ENCODE measurements at regions not wholly inside any gene's neighbourhood (a gene's known extent, or its start where the extent isn't known, plus 50 kb on each side); places are given as distances from the start of the nearest gene placed in this dataset.

- intact Hi-C loops (cut with DNase I), result no loop called here
- no peaks in the 10 kb centered on the region for H3K36me3 ChIP-seq (replicated peaks in 1 of 2; ENCODE audit: insufficient read depth in 1 of 2, low read depth in 2 of 2)
- WGBS, 2 donors, result 50 to 96% methylated on average over 1 of the region's 1 CpG
- no peaks in the 10 kb centered on the region for H3K27me3 ChIP-seq
- no peak for TF ChIP-seq POLR2A (IDR thresholded peaks at IDR 0.05)
- H3K9me3 ChIP-seq, result no peaks in the 10 kb centered on the region
- H3K4me3 ChIP-seq, result no peak overlapping the region
- DNase-seq (no peak), ATAC-seq (no peak)
- no peaks in the 10 kb centered on the region for H3K4me1 ChIP-seq
- no peak overlapping the region for H3K27ac ChIP-seq
These were observed 174.3 kb downstream of the SLIT2 start for GRCh38 chr4:20426028-20426427.

GRCh38 chr4:20428436-20429160 lies 176.9 kb downstream of the SLIT2 start:
- intact Hi-C loops (cut with DNase I), result no loop called here

GRCh38 chr4:20430259-20430941 lies 178.7 kb downstream of the SLIT2 start:
- H3K4me1 ChIP-seq, result no peaks in the 10 kb centered on the region
- DNase-seq (no peak), ATAC-seq (no peak)
- no peak for TF ChIP-seq POLR2A (IDR thresholded peaks at IDR 0.05)
- no peaks in the 10 kb centered on the region for H3K27me3 ChIP-seq
- H3K36me3 ChIP-seq (replicated peaks in 1 of 2; ENCODE audit: insufficient read depth in 1 of 2, low read depth in 2 of 2), result no peaks in the 10 kb centered on the region
- no peaks in the 10 kb centered on the region for H3K9me3 ChIP-seq
- no peak overlapping the region for H3K27ac ChIP-seq
- intact Hi-C loops (cut with DNase I), result no loop called here
- WGBS, 2 donors, result 71 to 90% methylated on average over 5 of the region's 5 CpGs
- no peak overlapping the region for H3K4me3 ChIP-seq

More at GRCh38 chr4:20428436-20429160, 176.9 kb downstream of the SLIT2 start:
- Histone ChIP-seq H3K27me3 (no peaks in the 10 kb centered on the region), H3K4me3 (no peak overlapping the region), H3K4me1 (no peaks in the 10 kb centered on the region), H3K36me3 (replicated peaks in 1 of 2; ENCODE audit: insufficient read depth in 1 of 2, low read depth in 2 of 2) (no peaks in the 10 kb centered on the region), H3K27ac (no peak overlapping the region), H3K9me3 (no peaks in the 10 kb centered on the region)
- no peak for DNase-seq
- TF ChIP-seq POLR2A (IDR thresholded peaks at IDR 0.05), result no peak
- TF ChIP-seq CTCF (IDR thresholded peaks at IDR 0.05), result peak in 2 of 7 experiments; percentile 9 to 20
- no peak for ATAC-seq
- WGBS, 2 donors, result 66 to 74% methylated on average over 8 of the region's 8 CpGs

- DNase-seq, result no peak
- Histone ChIP-seq H3K36me3 (replicated peaks in 1 of 2; ENCODE audit: insufficient read depth in 1 of 2, low read depth in 2 of 2) (no peaks in the 10 kb centered on the region), H3K27ac (no peak overlapping the region), H3K27me3 (no peaks in the 10 kb centered on the region), H3K9me3 (no peaks in the 10 kb centered on the region), H3K4me3 (no peak overlapping the region), H3K4me1 (no peaks in the 10 kb centered on the region)
- ATAC-seq, result no peak
- no peak for TF ChIP-seq POLR2A (IDR thresholded peaks at IDR 0.05)
- TF ChIP-seq CTCF (IDR thresholded peaks at IDR 0.05), result no peak
- WGBS, 2 donors, result 71 to 87% methylated on average over 6 of the region's 6 CpGs
- intact Hi-C loops (cut with DNase I), result no loop called here
These were observed 179.8 kb downstream of the SLIT2 start for GRCh38 chr4:20431543-20431951.

- Histone ChIP-seq H3K4me1 (no peaks in the 10 kb centered on the region), H3K27me3 (no peaks in the 10 kb centered on the region), H3K36me3 (replicated peaks in 1 of 2; ENCODE audit: insufficient read depth in 1 of 2, low read depth in 2 of 2) (no peaks in the 10 kb centered on the region), H3K9me3 (no peaks in the 10 kb centered on the region), H3K27ac (no peak overlapping the region), H3K4me3 (no peak overlapping the region)
- DNase-seq (no peak), ATAC-seq (no peak)
- 48 to 80% methylated on average over 5 of the region's 5 CpGs for WGBS, 2 donors
- TF ChIP-seq CTCF (IDR thresholded peaks at IDR 0.05) (no peak), POLR2A (IDR thresholded peaks at IDR 0.05) (no peak)
- intact Hi-C loops (cut with DNase I), result no loop called here
These were observed 180.4 kb downstream of the SLIT2 start for GRCh38 chr4:20432088-20432487.
